ENCODE measurements at regions not wholly inside any gene's neighbourhood (a gene's known extent, or its start where the extent isn't known, plus 50 kb on each side); places are given as distances from the start of the nearest gene placed in this dataset.

- no peak overlapping the region for H3K4me3 ChIP-seq (ENCODE audit: low read length in 2 of 2)
- intact Hi-C loops (cut with micrococcal nuclease): no loop called here
- peaks cover 0 to 4% (median 0%) of the 10 kb centered on the region in 8 donors for H3K9me3 Mint-ChIP-seq
Observed at GRCh38 chr12:88406905-88407304, 173.4 kb downstream of the KITLG start.

GRCh38 chr12:88408823-88409222 is 171.4 kb downstream of the KITLG start:
- H3K27ac ChIP-seq (ENCODE audit: low read depth, low read length): no peak overlapping the region

More at GRCh38 chr12:88406905-88407304, 173.4 kb downstream of the KITLG start:
- ChIA-PET CTCF (ENCODE audit: partially characterized antibody) (no interaction called here), POLR2A (ENCODE audit: partially characterized antibody) (no interaction called here)
- no peak overlapping the region for H3K4me3 Mint-ChIP-seq
- no peaks in the 10 kb centered on the region for H3K4me1 Mint-ChIP-seq
- H3K27me3 ChIP-seq (ENCODE audit: insufficient read depth, low read length): no peaks in the 10 kb centered on the region
- no peaks in the 10 kb centered on the region for H3K36me3 Mint-ChIP-seq
- H3K4me1 ChIP-seq (ENCODE audit: insufficient read depth, low read length): no peaks in the 10 kb centered on the region
- no peak overlapping the region for H3K27ac Mint-ChIP-seq
- no peaks in the 10 kb centered on the region for H3K9me3 ChIP-seq (ENCODE audit: control insufficient read depth in 1 of 2, low read length in 2 of 2)
- no peaks in the 10 kb centered on the region for H3K36me3 ChIP-seq (ENCODE audit: insufficient read depth, low read length)
- no peak overlapping the region for H3K27ac ChIP-seq (ENCODE audit: low read depth, low read length)
- no peaks in the 10 kb centered on the region for H3K27me3 Mint-ChIP-seq
- DNase-seq: no peak

GRCh38 chr12:88409257-88409656 is 171.0 kb downstream of the KITLG start:
- Mint-ChIP-seq H3K27ac (no peak overlapping the region), H3K4me3 (no peak overlapping the region), H3K9me3 (no peaks in the 10 kb centered on the region), H3K27me3 (no peaks in the 10 kb centered on the region), H3K36me3 (no peaks in the 10 kb centered on the region), H3K4me1 (no peaks in the 10 kb centered on the region)
- CTCF ChIA-PET (ENCODE audit: partially characterized antibody): no interaction called here
- Histone ChIP-seq H3K27ac (ENCODE audit: low read depth, low read length) (no peak overlapping the region), H3K4me1 (ENCODE audit: insufficient read depth, low read length) (no peaks in the 10 kb centered on the region), H3K36me3 (ENCODE audit: insufficient read depth, low read length) (no peaks in the 10 kb centered on the region), H3K9me3 (ENCODE audit: control insufficient read depth in 1 of 2, low read length in 2 of 2) (no peaks in the 10 kb centered on the region), H3K27me3 (ENCODE audit: insufficient read depth, low read length) (no peaks in the 10 kb centered on the region), H3K4me3 (ENCODE audit: low read length in 2 of 2) (no peak overlapping the region)
- no peak for DNase-seq
- intact Hi-C loops (cut with micrococcal nuclease): no loop called here
- POLR2A ChIA-PET (ENCODE audit: partially characterized antibody): no interaction called here

More at GRCh38 chr12:88408823-88409222, 171.4 kb downstream of the KITLG start:
- H3K27me3 Mint-ChIP-seq: no peaks in the 10 kb centered on the region
- no peaks in the 10 kb centered on the region for H3K36me3 ChIP-seq (ENCODE audit: insufficient read depth, low read length)
- H3K27me3 ChIP-seq (ENCODE audit: insufficient read depth, low read length): no peaks in the 10 kb centered on the region
- DNase-seq: no peak
- ChIA-PET CTCF (ENCODE audit: partially characterized antibody) (no interaction called here), POLR2A (ENCODE audit: partially characterized antibody) (no interaction called here)
- no peak overlapping the region for H3K27ac Mint-ChIP-seq
- H3K4me1 ChIP-seq (ENCODE audit: insufficient read depth, low read length): no peaks in the 10 kb centered on the region
- no peaks in the 10 kb centered on the region for H3K9me3 ChIP-seq (ENCODE audit: control insufficient read depth in 1 of 2, low read length in 2 of 2)
- H3K36me3 Mint-ChIP-seq: no peaks in the 10 kb centered on the region
- no peaks in the 10 kb centered on the region for H3K9me3 Mint-ChIP-seq
- no peak overlapping the region for H3K4me3 Mint-ChIP-seq
- intact Hi-C loops (cut with micrococcal nuclease): no loop called here
- H3K4me3 ChIP-seq (ENCODE audit: low read length in 2 of 2): no peak overlapping the region
- H3K4me1 Mint-ChIP-seq: no peaks in the 10 kb centered on the region

GRCh38 chr12:88411689-88412088 is 168.6 kb downstream of the KITLG start:
- H3K36me3 ChIP-seq (ENCODE audit: insufficient read depth, low read length): no peaks in the 10 kb centered on the region
- Mint-ChIP-seq H3K27ac (no peak overlapping the region), H3K4me3 (no peak overlapping the region), H3K4me1 (no peaks in the 10 kb centered on the region), H3K9me3 (no peaks in the 10 kb centered on the region), H3K36me3 (no peaks in the 10 kb centered on the region), H3K27me3 (no peaks in the 10 kb centered on the region)
- H3K27me3 ChIP-seq (ENCODE audit: insufficient read depth, low read length): no peaks in the 10 kb centered on the region
- intact Hi-C loops (cut with micrococcal nuclease): no loop called here
- H3K4me3 ChIP-seq (ENCODE audit: low read length in 2 of 2): no peak overlapping the region
- no peaks in the 10 kb centered on the region for H3K9me3 ChIP-seq (ENCODE audit: control insufficient read depth in 1 of 2, low read length in 2 of 2)
- ChIA-PET CTCF (ENCODE audit: partially characterized antibody) (no interaction called here), POLR2A (ENCODE audit: partially characterized antibody) (no interaction called here)
- no peak for DNase-seq
- H3K4me1 ChIP-seq (ENCODE audit: insufficient read depth, low read length): no peaks in the 10 kb centered on the region
- no peak overlapping the region for H3K27ac ChIP-seq (ENCODE audit: low read depth, low read length)

- Histone ChIP-seq H3K4me3 (ENCODE audit: low read length in 2 of 2) (no peak overlapping the region), H3K27ac (ENCODE audit: low read depth, low read length) (no peak overlapping the region), H3K4me1 (ENCODE audit: insufficient read depth, low read length) (no peaks in the 10 kb centered on the region), H3K27me3 (ENCODE audit: insufficient read depth, low read length) (no peaks in the 10 kb centered on the region), H3K36me3 (ENCODE audit: insufficient read depth, low read length) (no peaks in the 10 kb centered on the region), H3K9me3 (ENCODE audit: control insufficient read depth in 1 of 2, low read length in 2 of 2) (no peaks in the 10 kb centered on the region)
- no peaks in the 10 kb centered on the region for H3K27me3 Mint-ChIP-seq
- POLR2A ChIA-PET (ENCODE audit: partially characterized antibody): no interaction called here
- CTCF ChIA-PET (ENCODE audit: partially characterized antibody): no interaction called here
- no peak overlapping the region for H3K27ac Mint-ChIP-seq
- intact Hi-C loops (cut with micrococcal nuclease): no loop called here
- no peaks in the 10 kb centered on the region for H3K36me3 Mint-ChIP-seq
- no peak overlapping the region for H3K4me3 Mint-ChIP-seq
- no peaks in the 10 kb centered on the region for H3K9me3 Mint-ChIP-seq
- DNase-seq: no peak
- no peaks in the 10 kb centered on the region for H3K4me1 Mint-ChIP-seq
Observed at GRCh38 chr12:88413646-88414045, 166.6 kb downstream of the KITLG start.

GRCh38 chr12:88416155-88416554 is 164.1 kb downstream of the KITLG start:
- Histone ChIP-seq H3K4me3 (ENCODE audit: low read length in 2 of 2) (no peak overlapping the region), H3K4me1 (ENCODE audit: insufficient read depth, low read length) (no peaks in the 10 kb centered on the region), H3K27me3 (ENCODE audit: insufficient read depth, low read length) (no peaks in the 10 kb centered on the region), H3K9me3 (ENCODE audit: control insufficient read depth in 1 of 2, low read length in 2 of 2) (no peaks in the 10 kb centered on the region), H3K27ac (ENCODE audit: low read depth, low read length) (no peak overlapping the region), H3K36me3 (ENCODE audit: insufficient read depth, low read length) (no peaks in the 10 kb centered on the region)
- H3K36me3 Mint-ChIP-seq: no peaks in the 10 kb centered on the region
- ChIA-PET CTCF (ENCODE audit: partially characterized antibody) (no interaction called here), POLR2A (ENCODE audit: partially characterized antibody) (no interaction called here)
- H3K4me1 Mint-ChIP-seq: no peaks in the 10 kb centered on the region
- no peak overlapping the region for H3K4me3 Mint-ChIP-seq
- intact Hi-C loops (cut with micrococcal nuclease): no loop called here
- no peak overlapping the region for H3K27ac Mint-ChIP-seq
- H3K27me3 Mint-ChIP-seq: no peaks in the 10 kb centered on the region
- no peak for DNase-seq
- H3K9me3 Mint-ChIP-seq: peaks cover 0 to under 1% (median 0%) of the 10 kb centered on the region in 8 donors

- CTCF ChIA-PET (ENCODE audit: partially characterized antibody): no interaction called here
- Histone ChIP-seq H3K36me3 (ENCODE audit: insufficient read depth, low read length) (no peaks in the 10 kb centered on the region), H3K27me3 (ENCODE audit: insufficient read depth, low read length) (no peaks in the 10 kb centered on the region), H3K4me1 (ENCODE audit: insufficient read depth, low read length) (no peaks in the 10 kb centered on the region), H3K9me3 (ENCODE audit: control insufficient read depth in 1 of 2, low read length in 2 of 2) (no peaks in the 10 kb centered on the region), H3K27ac (ENCODE audit: low read depth, low read length) (no peak overlapping the region), H3K4me3 (ENCODE audit: low read length in 2 of 2) (no peak overlapping the region)
- POLR2A ChIA-PET (ENCODE audit: partially characterized antibody): no interaction called here
- Mint-ChIP-seq H3K27ac (no peak overlapping the region), H3K36me3 (no peaks in the 10 kb centered on the region), H3K4me3 (no peak overlapping the region), H3K27me3 (no peaks in the 10 kb centered on the region), H3K9me3 (peaks cover 0 to 3% (median 0%) of the 10 kb centered on the region in 8 donors), H3K4me1 (no peaks in the 10 kb centered on the region)
- intact Hi-C loops (cut with micrococcal nuclease): no loop called here
- DNase-seq: no peak
Observed at GRCh38 chr12:88416786-88417185, 163.5 kb downstream of the KITLG start.

GRCh38 chr12:88417531-88417930 is 162.7 kb downstream of the KITLG start:
- no peaks in the 10 kb centered on the region for H3K27me3 Mint-ChIP-seq
- Histone ChIP-seq H3K9me3 (ENCODE audit: control insufficient read depth in 1 of 2, low read length in 2 of 2) (no peaks in the 10 kb centered on the region), H3K27ac (ENCODE audit: low read depth, low read length) (no peak overlapping the region), H3K36me3 (ENCODE audit: insufficient read depth, low read length) (no peaks in the 10 kb centered on the region), H3K4me1 (ENCODE audit: insufficient read depth, low read length) (no peaks in the 10 kb centered on the region), H3K4me3 (ENCODE audit: low read length in 2 of 2) (no peak overlapping the region), H3K27me3 (ENCODE audit: insufficient read depth, low read length) (no peaks in the 10 kb centered on the region)
- POLR2A ChIA-PET (ENCODE audit: partially characterized antibody): no interaction called here
- no peak for DNase-seq
- H3K4me1 Mint-ChIP-seq: no peaks in the 10 kb centered on the region
- H3K9me3 Mint-ChIP-seq: peaks cover 0 to 3% (median 0%) of the 10 kb centered on the region in 8 donors
- H3K36me3 Mint-ChIP-seq: no peaks in the 10 kb centered on the region
- no peak overlapping the region for H3K27ac Mint-ChIP-seq
- intact Hi-C loops (cut with micrococcal nuclease): no loop called here
- H3K4me3 Mint-ChIP-seq: no peak overlapping the region
- CTCF ChIA-PET (ENCODE audit: partially characterized antibody): no interaction called here
